H1 (cell line): ENCODE measurements at regions not wholly inside any gene's neighbourhood (a gene's known extent, or its start where the extent isn't known, plus 50 kb on each side); places are given as distances from the start of the nearest gene placed in this dataset.

Experiments used
- CTCF ChIA-PET: fragments of 300-600 bp; sonication (Branson Sonifier 250); formaldehyde crosslinking; loops from one replicate; lab custom pipeline; 2021; ENCODE audit not compliant: partially characterized antibody; lab: Charles Lee
- POLR2A ChIA-PET: fragments of 300-600 bp; sonication (Branson Sonifier 250); formaldehyde crosslinking; loops from one replicate; lab custom pipeline; 2021; ENCODE audit warnings: inconsistent platforms; ENCODE audit not compliant: partially characterized antibody; lab: Charles Lee
- DNase-seq, 2 experiments: peaks; one replicate each; pipeline versions ENCODE4 v3.0.0 to v3.0.0-alpha.2; 2010 to 2022; ENCODE audit warnings: low spot score in 2 of 2, low read depth in 1 of 2, mixed read lengths in 1 of 2
- FAIRE-seq: peaks from 2 replicates; lab custom pipeline; 2011; peaks lifted over from hg19 to GRCh38; lab: Jason Lieb, UNC
- H2AFZ ChIP-seq: 2 replicates; pipeline ENCODE4 v1.8.1; 2012; ENCODE audit warnings: low read length, inconsistent platforms
- H2AK5ac ChIP-seq: 2 replicates; pipeline ENCODE4 v1.6.1; 2013; ENCODE audit warnings: low read depth, low read length
- H2BK120ac ChIP-seq: replicated peaks from 2 replicates; pipeline ENCODE3; 2013; ENCODE audit warnings: low read depth, low read length, inconsistent platforms
- H2BK12ac ChIP-seq: 2 replicates; pipeline ENCODE4 v1.6.1; 2013; ENCODE audit warnings: low read depth, low read length
- H2BK15ac ChIP-seq: 2 replicates; pipeline ENCODE4 v1.6.1; 2013; ENCODE audit warnings: low read length
- H2BK20ac ChIP-seq: 2 replicates; pipeline ENCODE4 v1.6.1; 2013; ENCODE audit warnings: low read length
- H2BK5ac ChIP-seq: 2 replicates; pipeline ENCODE4 v1.6.1; 2013; ENCODE audit warnings: low read depth, low read length
- H3K14ac ChIP-seq: 2 replicates; pipeline ENCODE4 v1.6.1; 2013; ENCODE audit warnings: inconsistent platforms; ENCODE audit not compliant: insufficient read length
- H3K18ac ChIP-seq: 2 replicates; pipeline ENCODE4 v1.6.1; 2013; ENCODE audit warnings: low read length; ENCODE audit errors: extremely low read depth
- H3K23ac ChIP-seq: 2 replicates; pipeline ENCODE4 v1.6.1; 2013; ENCODE audit warnings: inconsistent platforms; ENCODE audit not compliant: insufficient read length
- H3K23me2 ChIP-seq: 2 replicates; pipeline ENCODE4 v1.6.1; 2013; ENCODE audit warnings: low read depth, low read length
- H3K27ac ChIP-seq: 2 replicates; pipeline ENCODE4 v1.6.1; 2011; ENCODE audit warnings: low read depth, low read length, inconsistent platforms
- H3K27me3 ChIP-seq, 4 experiments: replicated peaks in 1 of 4; 1 replicate in 1 of 4; 2 replicates in 3 of 4; pipeline versions ENCODE4 v1.6.1 to v1.8.1; 2011 to 2013; ENCODE audit warnings: low read length in 3 of 4, mild to moderate bottlenecking in 3 of 4, inconsistent platforms in 2 of 4, mixed read lengths in 2 of 4, moderate library complexity in 1 of 4; ENCODE audit not compliant: control insufficient read depth in 3 of 4, insufficient read depth in 3 of 4; ENCODE audit errors: extremely low read depth in 1 of 4
- H3K36me3 ChIP-seq, 4 experiments: 2 replicates each; pipeline versions ENCODE4 v1.6.1 to v1.8.1; 2011 to 2013; ENCODE audit warnings: mild to moderate bottlenecking in 4 of 4, low read length in 3 of 4, moderate library complexity in 2 of 4, control low read depth in 1 of 4, inconsistent platforms in 1 of 4; ENCODE audit not compliant: insufficient read depth in 4 of 4, control insufficient read depth in 2 of 4
- H3K4ac ChIP-seq: replicated peaks from 2 replicates; pipeline ENCODE3; 2013; ENCODE audit warnings: low read length, low read depth, mixed read lengths, inconsistent platforms; ENCODE audit not compliant: insufficient read length
- H3K4me1 ChIP-seq, 4 experiments: replicated peaks in 1 of 4; 1 replicate in 1 of 4; 2 replicates in 3 of 4; pipeline versions ENCODE4 v1.6.1 to v1.8.1; 2011 to 2013; ENCODE audit warnings: low read length in 3 of 4, inconsistent platforms in 2 of 4, mixed read lengths in 1 of 4; ENCODE audit not compliant: insufficient read depth in 4 of 4, control insufficient read depth in 3 of 4
- H3K4me2 ChIP-seq, 2 experiments: 2 replicates each; pipeline versions ENCODE4 v1.6.1 to v1.8.1; 2011 to 2013; ENCODE audit warnings: low read depth in 2 of 2, low read length in 2 of 2, control low read depth in 1 of 2, inconsistent platforms in 1 of 2, mild to moderate bottlenecking in 1 of 2; ENCODE audit not compliant: insufficient read depth in 1 of 2
- H3K4me3 ChIP-seq, 4 experiments: fragments of 200-600, 300-600 bp in 1 of 4; sonication (generic), shearing (Covaris generic), sonication (Bioruptor Twin) in 1 of 4; 2 replicates each; pipeline versions ENCODE4 v1.5.1 to v1.8.1; 2011 to 2016; ENCODE audit warnings: low read length in 4 of 4, low read depth in 3 of 4, control low read depth in 2 of 4, inconsistent platforms in 2 of 4, mild to moderate bottlenecking in 2 of 4, mixed read lengths in 1 of 4, moderate library complexity in 1 of 4; ENCODE audit not compliant: insufficient read depth in 2 of 4; ENCODE audit errors: extremely low read depth in 1 of 4
- H3K56ac ChIP-seq: replicated peaks from 2 replicates; pipeline ENCODE3; 2013; ENCODE audit warnings: low read depth, mild to moderate bottlenecking, mixed read lengths, low read length, inconsistent platforms; ENCODE audit not compliant: insufficient read length
- H3K79me1 ChIP-seq: 2 replicates; pipeline ENCODE4 v1.6.1; 2013; ENCODE audit warnings: low read depth, low read length, control low read depth
- H3K79me2 ChIP-seq, 2 experiments: 2 replicates each; pipeline versions ENCODE4 v1.6.1 to v1.8.1; 2012 to 2013; ENCODE audit warnings: low read length in 2 of 2, mild to moderate bottlenecking in 2 of 2, inconsistent platforms in 1 of 2; ENCODE audit not compliant: insufficient read depth in 2 of 2, control insufficient read depth in 1 of 2
- H3K9ac ChIP-seq, 4 experiments: replicated peaks in 1 of 4; 1 replicate in 1 of 4; 2 replicates in 3 of 4; pipeline versions ENCODE4 v1.6.1 to v1.8.1; 2011 to 2013; ENCODE audit warnings: low read depth in 3 of 4, low read length in 3 of 4, control low read depth in 2 of 4, mild to moderate bottlenecking in 2 of 4, moderate library complexity in 2 of 4, inconsistent platforms in 1 of 4; ENCODE audit errors: extremely low read depth in 1 of 4
- H3K9me3 ChIP-seq, 2 experiments: 2 replicates each; pipeline versions ENCODE4 v1.6.1 to v1.8.1; 2012 to 2013; ENCODE audit warnings: mild to moderate bottlenecking in 2 of 2, moderate library complexity in 2 of 2, control low read depth in 1 of 2, inconsistent platforms in 1 of 2, low read depth in 1 of 2, low read length in 1 of 2, mixed read lengths in 1 of 2; ENCODE audit not compliant: insufficient read depth in 2 of 2
- H4K20me1 ChIP-seq, 2 experiments: replicated peaks in 1 of 2; 2 replicates each; pipeline versions ENCODE3 to v1.8.1; 2011 to 2013; ENCODE audit warnings: inconsistent platforms in 2 of 2, low read length in 2 of 2, mild to moderate bottlenecking in 1 of 2; ENCODE audit not compliant: insufficient read depth in 2 of 2, control insufficient read depth in 1 of 2
- H4K5ac ChIP-seq: 2 replicates; pipeline ENCODE4 v1.6.1; 2013; ENCODE audit warnings: low read length, low read depth, mixed read lengths, inconsistent platforms; ENCODE audit not compliant: insufficient read length
- H4K8ac ChIP-seq: 2 replicates; pipeline ENCODE4 v1.8.0; 2013; ENCODE audit warnings: mild to moderate bottlenecking, moderate library complexity, low read length, inconsistent platforms; ENCODE audit not compliant: insufficient read depth; ENCODE audit errors: extremely low read depth
- H4K91ac ChIP-seq: replicated peaks from 2 replicates; pipeline ENCODE3; 2013; ENCODE audit warnings: low read length, mixed read lengths, inconsistent platforms; ENCODE audit not compliant: insufficient read length
- CEBPB ChIP-seq: IDR thresholded peaks from 2 replicates; pipeline ENCODE4 v1.6.1; 2012; ENCODE audit warnings: low read depth, low read length
- CHD2 ChIP-seq: IDR thresholded peaks from 2 replicates; pipeline ENCODE4 v1.6.1; 2012; ENCODE audit warnings: low read length, improper control_type of control experiment
- CREB1 ChIP-seq: IDR thresholded peaks from 2 replicates; pipeline ENCODE4 v1.6.1; 2012; ENCODE audit warnings: inconsistent platforms
- HDAC2 ChIP-seq, 2 experiments: fragments of 300-600 bp in 1 of 2; sonication (generic) in 1 of 2; IDR thresholded peaks; 2 replicates each; pipeline ENCODE4 v1.6.1; 2011 to 2012; ENCODE audit warnings: low read depth in 2 of 2, low read length in 2 of 2, mild to moderate bottlenecking in 2 of 2, moderate library complexity in 2 of 2, borderline replicate concordance in 1 of 2, inconsistent platforms in 1 of 2
- HDAC6 ChIP-seq: IDR thresholded peaks from one replicate; pipeline ENCODE4 v1.7.1; 2012; ENCODE audit warnings: low read depth, mild to moderate bottlenecking, inconsistent platforms, low read length, moderate library complexity
- KDM4A ChIP-seq: IDR thresholded peaks from one replicate; pipeline ENCODE4 v1.7.1; 2012; ENCODE audit warnings: low read depth, mild to moderate bottlenecking, moderate library complexity, low read length, inconsistent platforms; ENCODE audit not compliant: severe bottlenecking
- POLR2AphosphoS5 ChIP-seq: IDR thresholded peaks from 2 replicates; pipeline ENCODE4 v1.6.1; 2011; ENCODE audit warnings: low read depth, low read length
- SIN3A ChIP-seq, 2 experiments: IDR thresholded peaks in 1 of 2; conservative IDR thresholded peaks in 1 of 2; 2 replicates each; pipeline ENCODE4 v1.6.1; 2011 to 2012; ENCODE audit warnings: low read length in 2 of 2, improper control_type of control experiment in 1 of 2, low read depth in 1 of 2, mild to moderate bottlenecking in 1 of 2
- YY1 ChIP-seq: IDR thresholded peaks from 2 replicates; pipeline ENCODE4 v1.6.1; 2011; ENCODE audit warnings: low read depth, mild to moderate bottlenecking, low read length
- WGBS, 2 experiments: shearing (Covaris generic) in 1 of 2; methylation state at CpG; one replicate each; pipeline versions ENCODE4 v1.1.6 to v1.1.7; 2013 to 2015; ENCODE audit warnings: low lambda C conversion rate in 2 of 2, mixed read lengths in 2 of 2, inconsistent platforms in 1 of 2, low coverage in 1 of 2, missing lambda C conversion rate in 1 of 2; ENCODE audit not compliant: insufficient replicate concordance in 2 of 2, insufficient coverage in 1 of 2, insufficient read length in 1 of 2; ENCODE audit errors: extremely low coverage in 1 of 2, missing lambda C conversion rate in 1 of 2; 5-methylcytosine and 5-hydroxymethylcytosine counted together

DNA sequence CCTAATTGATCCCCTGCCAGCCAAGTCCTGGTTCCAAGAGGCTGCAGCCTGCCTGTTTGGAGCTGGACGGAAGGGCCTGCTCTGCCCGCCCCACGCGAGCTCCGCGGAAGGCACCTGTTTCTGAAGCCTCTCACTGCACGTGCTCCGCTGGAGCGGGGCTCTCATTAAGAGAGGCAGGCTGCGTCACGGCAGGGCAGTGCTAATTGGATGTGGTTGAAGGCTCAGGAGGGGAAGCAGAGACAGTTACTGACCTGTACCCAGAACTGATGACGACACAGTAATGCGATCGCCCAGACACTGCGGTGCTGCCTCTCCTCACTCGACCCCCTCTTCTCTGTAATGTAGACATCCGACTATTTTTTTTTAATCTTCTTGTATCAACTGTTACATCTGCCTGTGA is 411.1 kb upstream of the MGMT start:
- DNase-seq (no peak), FAIRE-seq (no peak)
- Histone ChIP-seq H3K27ac (no peak overlapping the region), H3K79me1 (no peaks in the 10 kb centered on the region), H3K36me3 (no peaks in the 10 kb centered on the region), H3K23ac (no peak overlapping the region), H2BK12ac (no peak overlapping the region), H2BK20ac (no peak overlapping the region), H4K5ac (no peak overlapping the region), H4K91ac (no peak overlapping the region), H2BK15ac (no peak overlapping the region), H3K4me3 (no peak overlapping the region), H3K9me3 (no peaks in the 10 kb centered on the region), H3K4ac (no peak overlapping the region), H3K23me2 (no peaks in the 10 kb centered on the region), H2BK120ac (no peak overlapping the region), H3K4me1 (no peaks in the 10 kb centered on the region), H3K14ac (no peak overlapping the region), H4K8ac (no peak overlapping the region; the same call in 1 of the 2 replicates), H3K9ac (no peak overlapping the region), H2BK5ac (no peak overlapping the region), H2AFZ (no peak overlapping the region), H3K79me2 (no peaks in the 10 kb centered on the region), H3K18ac (no peak overlapping the region), H4K20me1 (peaks cover 0 to 3% of the 10 kb centered on the region in 2 experiments), H3K4me2 (no peak overlapping the region), H2AK5ac (no peak overlapping the region), H3K27me3 (no peaks in the 10 kb centered on the region), H3K56ac (no peak overlapping the region)
- 87% methylated on average over 17 of the region's 17 CpGs; no CpG with 5 or more reads in 1 of the 2 experiments for WGBS, 2 experiments
- ChIA-PET POLR2A (no interaction called here), CTCF (no interaction called here)
- TF ChIP-seq HDAC2 (IDR thresholded peaks at IDR 0.05; ENCODE audit: borderline replicate concordance in 1 of 2, low read depth in 2 of 2, low read length in 2 of 2) (no peak), CREB1 (no peak), POLR2AphosphoS5 (no peak), YY1 (no peak), HDAC6 (no peak), CHD2 (no peak), CEBPB (no peak), SIN3A (conservative IDR thresholded peaks at IDR 0.05 in 1 of 2, IDR thresholded peaks at IDR 0.05 in 1 of 2; ENCODE audit: low read depth in 1 of 2, low read length in 2 of 2) (no peak), KDM4A (no peak)
